ENCODE measurements at regions not wholly inside any gene's neighbourhood (a gene's known extent, or its start where the extent isn't known, plus 50 kb on each side); places are given as distances from the start of the nearest gene placed in this dataset.
A peak's percentile ranks its signal among the peaks of the same experiment; 100 is the strongest.
"Not testable (repeated sequence)": the region's sequence is repeated elsewhere in the genome, so short reads cannot be mapped to it uniquely, and the experiment has no call there.

- no peak for DNase-seq (ENCODE audit: low spot score)
Observed at GRCh38 chr12:34190054-34190453, 167.8 kb downstream of the ALG10 start.

GRCh38 chr12:34198924-34199323 lies 176.6 kb downstream of the ALG10 start:
- no peak for DNase-seq (ENCODE audit: low spot score)

GRCh38 chr12:34203866-34204620 lies 181.7 kb downstream of the ALG10 start:
- DNase-seq (ENCODE audit: low spot score) = no peak

- DNase-seq (ENCODE audit: low spot score) = no peak
Observed at GRCh38 chr12:34204830-34205285, 182.6 kb downstream of the ALG10 start.

GRCh38 chr12:34205401-34205800 lies 183.1 kb downstream of the ALG10 start:
- no peak for DNase-seq (ENCODE audit: low spot score)

- DNase-seq (ENCODE audit: low spot score) = no peak
Observed at GRCh38 chr12:34206061-34206785, 183.9 kb downstream of the ALG10 start.

- no peak for DNase-seq (ENCODE audit: low spot score)
Observed at GRCh38 chr12:34207858-34208257, 185.6 kb downstream of the ALG10 start.

GRCh38 chr12:34208331-34209258 lies 186.3 kb downstream of the ALG10 start:
- DNase-seq (ENCODE audit: low spot score) = no peak

- DNase-seq (ENCODE audit: low spot score) = no peak
Observed at GRCh38 chr12:34209259-34209835, 187.1 kb downstream of the ALG10 start.

- no peak for DNase-seq (ENCODE audit: low spot score)
Observed at GRCh38 chr12:34210183-34210582, 187.9 kb downstream of the ALG10 start.

GRCh38 chr12:34210689-34211530 lies 188.6 kb downstream of the ALG10 start:
- DNase-seq (ENCODE audit: low spot score) = no peak

GRCh38 chr12:34212651-34213050 lies 190.4 kb downstream of the ALG10 start:
- no peak for DNase-seq (ENCODE audit: low spot score)

GRCh38 chr12:34214011-34214410 lies 191.7 kb downstream of the ALG10 start:
- DNase-seq (ENCODE audit: low spot score) = no peak

GRCh38 chr12:34215213-34215892 lies 193.1 kb downstream of the ALG10 start:
- DNase-seq (ENCODE audit: low spot score) = no peak

GRCh38 chr12:34215893-34216285 lies 193.6 kb downstream of the ALG10 start:
- no peak for DNase-seq (ENCODE audit: low spot score)

GRCh38 chr12:34217660-34218059 lies 195.4 kb downstream of the ALG10 start:
- DNase-seq (ENCODE audit: low spot score) = no peak

- peak; percentile 74 for DNase-seq (ENCODE audit: low spot score)
Observed at GRCh38 chr12:34218193-34219045, 196.1 kb downstream of the ALG10 start.

GRCh38 chr12:34219046-34219770 lies 196.9 kb downstream of the ALG10 start:
- DNase-seq (ENCODE audit: low spot score) = no peak

- not testable (repeated sequence) for DNase-seq (ENCODE audit: low spot score)
Observed at GRCh38 chr12:34220079-34220478, 197.8 kb downstream of the ALG10 start.
